Right renal cortex interstitium (tissue), 3 donors: ENCODE measurements at regions not wholly inside any gene's neighbourhood (a gene's known extent, or its start where the extent isn't known, plus 50 kb on each side); places are given as distances from the start of the nearest gene placed in this dataset.

Source experiments
- DNase-seq, 3 donors: peaks; one replicate each; pipeline ENCODE4 v3.0.0-alpha.2; 2013; ENCODE audit warnings: low read depth in 3 of 3, low spot score in 2 of 3

- DNase-seq = no peak
Measured at GRCh38 chr4:187172340-187172761, 448.7 kb upstream of the FAT1 start.

GRCh38 chr4:187174749-187175148 is 451.1 kb upstream of the FAT1 start:
- DNase-seq = no peak

- DNase-seq = no peak
Measured at GRCh38 chr4:187175197-187175596, 451.5 kb upstream of the FAT1 start.

GRCh38 chr4:187176261-187176910 is 452.7 kb upstream of the FAT1 start:
- DNase-seq = no peak

- no peak for DNase-seq
Measured at GRCh38 chr4:187178084-187178483, 454.4 kb upstream of the FAT1 start.

- no peak for DNase-seq
Measured at GRCh38 chr4:187178587-187178986, 454.9 kb upstream of the FAT1 start.

GRCh38 chr4:187179086-187180058 is 455.7 kb upstream of the FAT1 start:
- DNase-seq = no peak

- DNase-seq = no peak
Measured at GRCh38 chr4:187181054-187181453, 457.4 kb upstream of the FAT1 start.

GRCh38 chr4:187183346-187183745 is 459.7 kb upstream of the FAT1 start:
- no peak for DNase-seq

- DNase-seq = no peak
Measured at GRCh38 chr4:187183826-187184225, 460.2 kb upstream of the FAT1 start.

- no peak for DNase-seq
Measured at GRCh38 chr4:187184508-187184907, 460.9 kb upstream of the FAT1 start.

GRCh38 chr4:187188118-187188517 is 464.5 kb upstream of the FAT1 start:
- DNase-seq = no peak

- DNase-seq = no peak
Measured at GRCh38 chr4:187188741-187189140, 465.1 kb upstream of the FAT1 start.

GRCh38 chr4:187190390-187190789 is 466.7 kb upstream of the FAT1 start:
- no peak for DNase-seq

- no peak for DNase-seq
Measured at GRCh38 chr4:187191676-187192075, 468.0 kb upstream of the FAT1 start.

- DNase-seq = no peak
Measured at GRCh38 chr4:187192266-187192665, 468.6 kb upstream of the FAT1 start.

- no peak for DNase-seq
Measured at GRCh38 chr4:187193141-187193540, 469.5 kb upstream of the FAT1 start.

- DNase-seq = no peak
Measured at GRCh38 chr4:187204389-187204918, 480.8 kb upstream of the FAT1 start.

GRCh38 chr4:187207931-187208330 is 484.3 kb upstream of the FAT1 start:
- no peak for DNase-seq

GRCh38 chr4:187208651-187209050 is 485.0 kb upstream of the FAT1 start:
- DNase-seq = no peak

- no peak for DNase-seq
Measured at GRCh38 chr4:187209921-187210613, 486.4 kb upstream of the FAT1 start.
